NCI-H226 (cell line): ENCODE measurements at regions not wholly inside any gene's neighbourhood (a gene's known extent, or its start where the extent isn't known, plus 50 kb on each side); places are given as distances from the start of the nearest gene placed in this dataset.

ENCODE experiments used
- DNase-seq: peaks from one replicate; pipeline ENCODE4 v3.0.0-alpha.2; 2015

DNA sequence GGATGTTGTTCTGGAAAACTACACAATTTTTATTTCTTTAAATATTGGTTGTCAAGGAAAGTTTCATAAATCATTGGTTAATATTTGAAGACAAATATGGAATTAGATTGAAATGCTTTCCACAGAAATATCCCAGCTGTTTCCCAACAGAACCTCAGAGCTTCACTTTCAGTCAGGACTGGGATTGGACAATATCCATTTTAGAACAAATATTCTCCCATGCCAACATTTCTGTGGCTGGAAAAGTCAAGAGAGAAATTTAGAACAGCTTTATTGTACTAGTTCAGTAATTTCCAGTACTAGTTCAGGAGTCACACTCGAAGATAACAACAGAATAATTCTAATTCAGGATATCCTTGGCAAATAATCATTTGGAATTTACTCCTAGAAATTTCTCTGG lies 116.1 kb upstream of the TUT7 start:
- no peak for DNase-seq

DNA sequence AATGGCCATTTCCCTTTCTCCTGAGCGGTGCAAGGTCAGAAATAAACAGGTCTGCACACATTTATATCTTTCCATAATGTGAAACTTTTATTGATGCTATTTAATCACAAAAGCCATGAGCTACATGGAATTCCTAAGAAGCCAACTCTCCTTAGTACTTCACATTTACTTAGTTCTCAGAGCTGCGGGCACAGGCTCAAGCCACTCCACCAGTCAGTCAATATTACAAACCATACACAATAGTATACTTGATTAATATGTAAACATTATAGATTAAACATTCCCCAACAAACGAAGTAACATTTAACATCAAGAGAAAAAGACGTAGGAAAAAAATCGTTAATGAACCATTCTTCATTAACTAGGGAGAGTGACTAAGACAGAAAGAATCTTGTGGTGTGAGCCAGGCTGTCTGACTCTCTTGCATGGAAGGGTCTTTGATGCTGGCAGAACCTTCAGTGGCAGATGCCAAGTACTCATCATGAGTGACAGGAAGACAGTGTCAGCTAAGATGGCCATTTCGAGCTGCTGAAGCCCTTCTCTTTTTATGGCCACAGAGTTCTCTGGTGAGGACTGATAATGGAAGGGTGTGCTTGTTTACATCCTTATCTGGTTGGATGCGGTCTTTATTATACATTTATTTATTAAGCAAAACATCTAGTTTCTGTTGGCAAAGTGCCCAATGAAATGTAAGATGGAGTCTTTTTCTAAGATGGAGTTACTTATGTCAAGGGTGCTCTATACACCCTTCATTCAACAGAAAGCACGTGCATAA lies 115.5 kb upstream of the TUT7 start:
- no peak for DNase-seq

DNA sequence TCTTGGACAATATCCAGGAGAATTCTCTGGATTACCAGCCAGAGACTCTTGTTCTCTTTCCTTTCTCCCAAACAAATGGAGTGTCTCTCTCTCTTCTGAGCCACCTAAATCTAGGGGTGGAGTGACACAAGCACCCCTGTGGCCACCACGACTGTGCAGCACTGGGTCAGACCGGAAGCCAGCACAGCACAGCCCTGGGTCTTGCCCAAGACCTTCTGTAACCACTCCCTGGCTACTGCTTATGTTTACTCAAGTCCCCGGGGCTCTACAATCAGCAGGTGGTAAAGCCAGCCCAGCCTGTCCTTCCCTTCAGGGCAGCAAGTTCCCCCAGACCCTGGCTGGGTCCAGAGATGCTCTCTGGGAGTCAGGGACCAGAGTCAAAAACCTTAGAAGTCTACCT lies 110.0 kb upstream of the TUT7 start:
- DNase-seq, result no peak

DNA sequence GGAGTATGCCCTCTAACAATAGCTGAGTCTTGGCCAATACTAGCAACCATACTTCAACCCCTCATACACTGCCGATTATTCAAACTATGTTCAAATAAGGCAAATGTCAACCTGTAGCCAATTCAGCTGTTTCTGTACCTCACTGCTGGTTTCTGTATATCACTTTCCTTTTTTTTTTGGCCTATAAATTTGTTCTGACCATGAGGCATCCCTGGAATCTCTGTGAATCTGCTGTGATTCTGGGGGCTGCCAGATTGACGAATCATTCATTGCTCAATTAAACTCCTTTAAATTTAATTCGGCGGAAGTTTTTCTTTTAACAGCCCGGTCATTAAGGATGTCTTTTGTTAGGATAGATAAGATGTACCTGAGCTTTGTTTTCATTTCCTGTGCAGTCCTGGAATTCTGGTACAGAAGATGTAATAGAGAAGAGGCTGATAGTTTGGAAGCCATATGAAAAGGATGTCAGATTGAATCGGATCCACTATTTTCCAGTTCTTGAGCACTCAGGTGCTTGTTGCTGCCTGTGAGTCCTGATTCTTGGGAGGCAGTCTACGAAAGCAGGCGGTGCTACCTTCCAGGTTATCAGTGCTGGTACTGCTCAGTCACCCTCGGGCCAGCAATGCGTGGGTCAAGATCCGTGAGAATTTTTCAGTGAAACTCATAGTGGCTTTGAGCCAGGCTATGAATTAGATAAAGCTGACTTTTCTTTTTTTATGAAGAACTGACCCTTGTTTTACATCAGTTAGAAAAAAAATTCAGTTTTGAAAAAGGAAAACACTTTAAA lies 106.2 kb upstream of the TUT7 start:
- DNase-seq, result peak; percentile 35

DNA sequence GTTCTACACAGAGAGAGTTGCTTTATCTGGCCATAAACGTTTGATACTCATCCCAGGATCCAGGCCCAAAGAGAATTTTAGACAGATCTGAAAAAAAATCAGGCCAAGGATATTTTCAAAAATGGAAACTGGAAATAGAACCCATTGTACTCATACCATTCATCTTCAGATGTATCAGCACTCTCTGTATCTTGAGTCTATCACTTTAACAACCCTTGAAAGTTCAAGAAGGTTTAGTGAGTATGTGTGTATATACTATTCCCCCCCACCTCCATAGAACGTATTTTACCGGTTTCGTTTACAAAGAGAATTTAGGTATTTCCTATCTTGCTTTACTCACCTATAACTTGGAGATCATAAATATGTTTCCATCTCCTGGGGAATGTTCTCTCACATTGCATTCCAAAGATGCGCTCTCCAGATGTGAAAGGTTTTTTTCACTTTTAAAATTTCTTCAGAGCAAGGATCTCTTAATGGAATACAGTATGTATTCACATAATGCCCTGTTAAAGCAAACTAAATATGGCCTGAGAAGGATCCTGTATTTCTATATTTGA lies 105.5 kb upstream of the TUT7 start:
- no peak for DNase-seq

DNA sequence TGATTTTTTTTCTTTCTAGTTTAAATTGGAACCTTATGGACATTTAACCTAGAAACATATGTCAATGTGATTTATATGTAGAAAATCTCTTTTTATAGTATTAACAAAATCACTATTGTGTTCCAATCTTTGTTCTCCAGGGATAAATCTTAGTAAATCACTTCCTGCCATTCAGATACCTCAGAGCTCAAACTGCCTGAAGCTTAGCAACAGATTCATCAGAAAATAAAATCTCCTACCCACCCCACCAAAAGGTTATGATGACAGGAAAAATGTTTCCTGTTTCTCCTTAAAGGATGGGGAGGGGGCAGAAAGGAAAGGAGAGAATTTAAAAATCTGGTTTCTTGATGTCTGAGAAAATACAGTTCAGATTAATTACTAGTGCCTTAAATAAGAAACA lies 105.0 kb upstream of the TUT7 start:
- no peak for DNase-seq

DNA sequence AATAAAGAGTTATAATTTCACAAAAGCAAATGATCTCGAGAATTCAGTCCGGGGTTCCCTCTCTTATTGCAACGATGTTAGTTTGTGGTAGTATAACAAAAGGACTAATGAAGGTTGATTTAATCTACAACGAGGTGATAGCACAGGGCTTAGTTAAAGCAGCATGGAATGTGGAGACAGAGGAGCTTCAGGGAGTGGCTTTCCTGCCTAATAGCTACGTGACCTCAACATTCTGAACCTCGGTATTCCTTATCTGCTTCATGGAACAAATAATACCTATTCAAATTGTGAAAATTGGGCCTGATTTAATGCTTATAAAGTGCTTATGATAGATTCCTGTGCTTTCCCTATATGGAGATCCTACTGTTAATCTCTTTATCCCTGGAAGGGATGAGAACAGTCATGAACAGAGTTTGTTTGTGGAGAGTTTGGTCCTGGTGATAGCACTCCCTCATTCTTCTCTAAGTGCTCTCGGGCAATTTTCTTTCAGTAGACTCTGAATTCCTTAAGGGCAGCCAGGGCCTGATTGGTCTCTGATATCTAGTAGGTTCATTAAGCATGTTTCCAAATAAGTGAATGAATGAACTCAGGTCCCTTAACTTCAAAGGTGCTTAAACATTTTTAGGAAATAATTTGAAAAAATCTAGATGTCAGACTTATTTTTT lies 104.1 kb upstream of the TUT7 start:
- no peak for DNase-seq

DNA sequence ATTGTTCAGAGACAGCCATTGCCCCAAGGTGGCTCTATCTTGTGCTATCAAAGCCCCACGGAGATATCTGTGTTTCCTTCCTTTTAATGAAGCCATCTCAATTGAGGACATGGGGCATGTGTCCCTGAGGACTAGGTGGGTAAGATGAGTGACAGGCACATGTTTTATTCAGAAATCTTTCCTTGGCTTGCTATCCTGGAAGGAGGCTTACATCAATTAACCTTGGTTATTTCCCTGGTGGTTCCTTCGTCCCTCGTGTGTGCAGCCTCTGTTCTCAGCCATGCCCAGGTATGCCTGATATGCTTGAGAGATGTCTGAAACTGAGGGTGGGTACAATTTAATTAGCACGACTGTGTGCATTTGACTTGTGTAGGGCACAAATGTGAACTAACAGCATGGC lies 102.2 kb upstream of the TUT7 start:
- no peak for DNase-seq

DNA sequence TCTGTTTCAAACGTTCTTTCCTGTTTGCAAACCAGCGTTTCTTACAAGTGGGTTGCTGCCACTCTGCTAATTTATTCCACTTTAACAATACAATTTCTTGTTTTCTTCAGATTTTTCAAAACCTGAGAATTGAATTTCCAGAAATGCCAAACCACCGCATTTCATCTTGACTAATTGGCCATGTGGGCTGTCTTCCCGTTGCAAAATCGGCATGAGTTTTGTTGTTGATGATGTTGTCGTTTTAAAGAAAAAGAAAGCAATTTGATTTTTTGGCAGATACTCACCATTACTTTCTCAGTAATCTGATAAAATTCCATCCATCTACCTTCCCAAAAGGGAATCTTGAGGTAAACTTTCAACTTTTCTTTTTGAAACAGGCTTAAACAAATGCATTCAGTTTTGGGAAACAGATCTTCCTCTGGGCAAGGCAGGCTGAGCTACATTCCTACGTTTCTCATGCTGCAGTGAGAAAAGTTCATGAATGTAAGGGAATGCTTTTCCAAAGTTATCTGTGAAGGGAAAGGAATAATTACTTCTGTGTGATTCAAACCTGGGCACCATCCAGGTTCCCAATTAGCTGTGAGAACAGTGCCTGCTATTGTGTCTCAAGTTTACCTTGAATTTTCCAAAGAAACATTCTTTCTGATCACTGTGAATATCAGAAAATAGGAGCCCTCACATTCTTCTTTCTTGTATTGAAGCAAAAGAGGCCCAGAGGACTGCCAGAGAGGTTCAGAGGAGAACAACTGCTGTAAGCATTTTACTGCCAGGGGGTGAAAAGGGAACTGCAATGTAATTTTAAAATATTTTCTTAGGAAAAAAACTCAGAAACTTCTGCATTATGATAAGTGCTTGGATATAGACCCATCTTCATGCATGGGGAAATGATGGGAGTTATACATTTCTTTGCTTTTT lies 100.7 kb upstream of the TUT7 start:
- DNase-seq, result no peak

DNA sequence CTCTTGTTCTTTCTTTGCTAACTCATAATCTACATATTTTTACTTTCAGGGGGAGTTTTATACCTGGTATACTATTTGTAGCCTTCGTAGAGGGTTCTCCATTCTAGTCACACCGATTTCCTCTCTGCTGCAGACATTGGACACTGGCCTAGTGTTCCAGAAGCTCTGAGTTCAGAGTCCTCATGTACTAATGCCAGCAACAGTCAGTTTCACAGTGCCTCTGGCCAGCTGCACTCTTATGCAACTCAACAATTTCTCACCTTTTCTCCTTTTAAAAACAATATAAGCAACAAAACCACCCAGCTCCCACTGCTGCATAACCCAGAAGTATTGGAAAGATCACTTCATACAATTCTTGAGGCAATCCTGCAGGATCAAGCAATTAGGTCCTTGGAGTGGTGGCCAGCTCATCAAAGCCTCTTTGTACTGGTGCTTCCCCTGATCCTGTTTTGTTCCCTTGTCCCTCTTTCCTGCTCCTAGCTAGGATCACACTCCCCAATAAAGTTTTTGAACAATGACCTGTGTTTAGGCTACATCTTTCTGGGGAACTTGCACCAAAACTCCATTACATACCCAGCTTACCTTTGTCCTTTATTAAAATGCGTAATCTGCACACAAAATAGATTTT lies 98.1 kb upstream of the TUT7 start:
- no peak for DNase-seq

DNA sequence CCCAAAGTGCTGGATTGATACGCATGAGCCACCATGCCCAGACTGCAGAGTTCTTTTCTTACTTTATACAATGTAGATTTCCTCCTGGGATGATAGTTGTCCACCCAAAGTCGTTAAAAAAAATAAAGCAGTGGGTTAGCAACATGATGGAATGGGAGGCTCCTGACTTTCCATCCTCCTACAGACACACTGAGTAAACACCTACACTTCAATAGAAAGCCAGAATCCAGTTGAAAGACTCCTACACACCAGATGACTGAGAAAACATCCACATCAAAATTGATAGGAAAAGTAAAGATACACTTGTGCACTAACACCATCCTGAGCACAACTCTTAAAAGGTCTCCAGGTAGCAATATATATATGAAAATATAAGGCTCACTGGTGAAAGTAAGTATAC lies 95.0 kb upstream of the TUT7 start:
- no peak for DNase-seq

DNA sequence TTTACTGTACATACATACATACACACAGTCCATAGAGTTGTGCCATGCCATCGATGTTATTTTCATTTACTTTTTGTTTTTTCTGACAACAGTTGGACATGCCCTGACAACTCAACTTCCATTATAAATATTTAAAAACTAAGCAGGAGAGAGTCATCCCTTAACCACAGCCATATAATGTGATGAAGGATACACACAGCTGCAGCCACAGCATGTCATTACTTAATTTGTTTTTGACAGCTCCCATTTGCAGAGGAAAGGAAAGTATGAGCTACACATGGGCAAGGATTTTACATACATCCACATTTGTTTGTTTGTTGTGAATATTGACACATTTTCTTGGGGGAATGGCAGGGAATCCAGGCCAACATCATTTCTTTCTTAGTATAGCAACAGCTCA lies 91.5 kb upstream of the TUT7 start:
- DNase-seq, result no peak

DNA sequence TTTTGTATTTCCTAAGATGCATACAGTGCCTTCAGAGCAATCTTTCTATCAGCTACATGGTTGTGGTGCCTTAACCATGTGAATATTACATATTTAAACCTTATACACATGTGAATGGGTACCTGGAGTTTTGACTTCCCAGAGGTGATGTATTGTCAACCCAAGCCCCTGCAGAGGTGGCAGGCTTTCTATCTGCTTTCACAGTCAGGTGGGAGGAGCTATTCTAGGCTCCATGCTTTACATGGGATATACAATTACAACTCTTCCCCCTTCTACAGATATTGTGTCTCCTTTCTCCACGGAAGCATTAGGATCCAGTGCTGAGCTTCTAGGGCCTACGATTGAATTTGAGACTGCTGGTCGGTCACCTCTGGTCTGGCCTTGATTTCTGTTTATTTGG lies 89.8 kb upstream of the TUT7 start:
- no peak for DNase-seq

DNA sequence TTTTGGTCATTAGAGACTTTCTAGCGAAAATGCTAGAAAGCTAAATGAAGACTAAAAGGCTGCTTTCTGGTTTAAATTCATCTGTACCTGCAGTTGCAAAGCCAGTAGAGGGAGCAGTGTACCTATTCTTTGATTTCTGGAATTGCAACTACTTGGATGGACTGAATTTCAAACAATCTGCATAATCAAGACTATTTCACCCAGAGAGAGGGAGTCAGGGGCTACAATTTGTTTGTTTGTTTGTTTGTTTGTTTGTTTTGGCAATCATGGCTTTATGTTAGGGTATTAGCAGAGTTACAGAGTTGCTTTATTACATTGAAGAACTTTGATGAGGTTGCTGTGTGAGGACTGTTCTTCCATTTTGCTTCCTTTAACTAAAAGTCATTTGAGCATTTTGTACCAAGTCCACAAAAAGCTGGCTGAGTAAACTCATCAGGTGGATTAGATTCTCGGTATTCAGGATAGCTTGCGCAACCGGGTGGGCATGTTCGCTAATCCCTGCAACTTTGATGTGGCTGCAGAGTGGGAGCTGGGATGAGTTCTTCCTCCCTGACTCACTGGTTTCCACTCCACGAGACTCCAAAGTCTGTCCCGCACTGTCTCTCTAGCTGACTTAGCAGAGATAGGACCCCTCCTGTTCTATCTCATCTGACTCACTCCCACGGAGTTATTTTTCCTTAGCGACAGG lies 80.0 kb upstream of the TUT7 start:
- DNase-seq, result peak; percentile 76

DNA sequence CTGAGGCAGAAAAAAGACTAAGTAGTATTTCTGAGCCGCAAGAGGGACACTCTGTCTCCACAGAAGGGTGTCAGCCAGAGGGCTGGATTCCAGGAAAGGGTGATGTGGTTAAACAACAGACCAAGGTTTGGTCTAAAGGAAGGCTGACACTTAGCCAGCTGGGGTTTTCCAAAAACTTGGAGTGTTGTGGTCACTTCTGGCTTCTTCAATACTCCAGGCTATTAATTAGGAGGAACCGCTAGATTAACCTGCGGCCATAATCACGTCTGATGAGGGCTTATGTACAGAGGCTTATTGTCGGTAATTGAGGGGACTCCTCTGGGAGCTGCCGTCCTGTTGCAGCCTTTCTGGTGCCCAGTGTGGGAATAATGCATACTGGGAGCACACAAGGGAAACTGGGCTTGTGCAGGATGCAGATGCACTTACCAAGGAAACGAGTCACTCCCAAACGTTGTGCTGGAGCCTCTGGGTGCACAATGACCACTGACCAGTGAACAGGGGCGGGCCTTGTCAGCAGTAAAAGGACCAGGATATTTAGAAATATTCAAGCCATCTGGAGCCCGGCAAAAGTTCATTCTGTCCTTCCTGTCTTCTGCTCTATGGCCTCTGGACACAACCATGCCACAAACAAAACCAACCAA lies 70.2 kb upstream of the TUT7 start:
- peak; percentile 9 for DNase-seq

DNA sequence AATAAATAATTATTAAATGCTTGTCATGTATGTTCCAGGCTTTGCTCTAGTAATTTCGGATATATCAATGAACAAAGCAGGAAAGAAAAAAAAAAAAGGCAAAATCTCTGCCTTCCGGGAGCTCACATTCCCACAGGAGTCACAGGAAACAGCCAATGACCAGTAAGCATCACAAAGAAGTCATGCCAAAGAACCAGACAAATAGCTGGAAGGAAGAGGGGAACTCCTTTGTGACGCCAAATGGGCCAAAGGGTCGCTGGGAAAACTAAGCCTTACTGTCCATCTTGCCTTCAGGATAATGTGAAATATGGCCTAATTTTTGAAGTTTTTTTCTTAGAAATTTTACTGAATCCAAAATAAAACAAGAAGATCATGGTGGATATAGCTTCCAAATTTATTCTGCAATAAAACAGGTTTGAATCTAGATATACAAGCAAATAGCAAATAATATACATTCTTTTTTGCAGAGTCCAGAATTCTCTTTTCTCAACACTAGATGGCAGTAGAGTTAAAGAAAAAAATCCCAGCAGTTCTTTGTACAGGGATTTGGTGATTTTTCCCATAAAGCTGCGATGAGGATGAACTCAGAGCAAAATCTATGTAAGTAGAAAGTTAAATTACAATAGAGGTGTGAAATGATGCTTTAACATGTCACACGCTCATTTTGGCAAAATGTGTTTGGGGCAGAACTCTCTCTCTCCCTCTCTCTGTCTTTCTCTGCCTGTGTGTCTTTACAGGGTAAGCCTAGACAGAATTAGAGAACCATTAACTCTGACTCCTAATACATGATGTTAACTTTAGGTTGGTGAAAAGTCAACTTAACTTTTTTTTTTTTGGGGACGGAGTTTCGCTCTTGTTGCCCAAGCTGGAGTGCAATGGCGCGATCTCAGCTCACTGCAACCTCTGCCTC lies 60.0 kb upstream of the TUT7 start:
- DNase-seq, result no peak

DNA sequence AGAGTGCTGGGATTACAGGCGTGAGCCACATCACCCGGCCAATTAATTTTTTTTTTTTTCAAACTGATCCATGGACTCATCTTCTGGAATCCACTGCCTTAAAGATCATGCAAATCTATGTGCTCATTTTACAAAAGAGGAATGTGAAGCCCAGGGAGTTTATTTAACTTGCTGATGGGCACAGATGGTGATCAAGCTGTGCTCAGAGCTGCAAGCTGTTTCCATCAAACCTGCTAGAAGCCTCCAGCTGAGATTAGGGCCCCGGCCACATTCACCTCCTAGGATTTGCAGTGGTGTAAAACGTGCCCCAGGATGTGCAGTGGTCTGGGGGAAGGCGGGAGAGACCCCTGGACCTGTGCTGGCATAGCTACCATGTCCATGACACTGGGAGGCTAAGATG lies 56.1 kb upstream of the TUT7 start:
- DNase-seq, result no peak

DNA sequence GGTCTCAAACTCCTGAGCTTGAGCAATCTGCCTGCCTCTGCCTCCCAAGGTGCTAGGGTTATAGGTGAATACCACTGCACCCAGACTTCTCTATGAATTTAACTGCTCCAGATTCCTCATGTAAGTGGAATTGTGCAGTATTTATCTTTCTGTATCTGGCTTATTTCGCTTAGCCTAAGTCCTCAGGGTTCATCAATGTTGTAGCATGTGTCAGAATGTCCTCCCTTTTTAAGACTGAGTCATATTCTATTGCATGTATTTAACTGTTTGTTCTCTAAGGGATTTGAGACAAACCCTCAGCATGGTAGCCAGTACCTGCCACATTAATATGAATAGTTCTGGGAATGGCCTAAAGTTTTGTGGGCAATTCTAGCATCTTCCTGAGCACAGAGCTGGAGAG lies 53.9 kb upstream of the TUT7 start:
- peak; percentile 46 for DNase-seq

DNA sequence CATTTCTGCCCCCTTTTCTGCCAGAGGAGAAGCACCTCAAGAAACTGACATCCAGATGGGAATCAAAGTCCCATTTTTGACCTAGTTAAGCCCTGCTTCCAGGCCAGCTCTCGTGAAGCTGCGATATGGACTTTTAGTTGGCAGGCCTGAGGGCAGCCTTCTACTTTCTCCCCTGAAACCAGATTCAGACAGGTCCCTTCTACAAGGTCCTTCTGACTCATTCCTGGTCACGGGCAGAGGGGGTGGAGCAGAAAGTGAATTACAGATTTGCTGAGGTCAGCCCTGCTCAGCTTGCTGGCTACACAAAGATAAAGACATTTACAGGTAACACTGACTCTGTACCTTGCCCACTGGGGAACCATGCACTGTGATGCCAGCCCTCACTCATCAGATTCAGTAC lies 52.8 kb upstream of the TUT7 start:
- peak; percentile 65 for DNase-seq

DNA sequence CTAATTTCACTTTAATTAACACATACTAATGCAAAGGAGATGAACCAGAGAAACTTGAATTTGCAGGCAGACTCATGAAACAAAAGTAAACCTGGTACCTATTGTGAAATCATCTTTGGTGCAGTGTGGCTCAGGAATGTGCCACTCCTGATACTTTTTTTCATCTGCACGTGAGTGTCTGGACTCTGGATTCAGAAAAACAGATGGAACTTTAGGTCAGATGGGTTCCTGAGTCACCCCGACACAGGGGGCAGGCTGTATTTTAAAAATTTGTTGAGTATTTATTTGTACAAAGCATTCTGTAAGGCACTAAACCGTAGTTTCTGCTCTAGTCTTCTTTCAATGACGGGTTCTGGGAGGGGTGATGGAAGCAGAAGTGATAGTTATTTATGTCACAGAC lies 52.2 kb upstream of the TUT7 start:
- DNase-seq, result peak; percentile 19
